BLaER1 (cell line): ENCODE measurements at regions not wholly inside any gene's neighbourhood (a gene's known extent, or its start where the extent isn't known, plus 50 kb on each side); places are given as distances from the start of the nearest gene placed in this dataset.
"Not testable (repeated sequence)": the region's sequence is repeated elsewhere in the genome, so short reads cannot be mapped to it uniquely, and the experiment has no call there.

Source experiments
- H3K27ac ChIP-seq: shearing (Covaris generic); formaldehyde crosslinking; 2 replicates; pipeline ENCODE4 v1.8.1; 2022
- H3K27me3 ChIP-seq: shearing (Covaris generic); formaldehyde crosslinking; 2 replicates; pipeline ENCODE4 v1.8.1; 2022
- H3K36me3 ChIP-seq: shearing (Covaris generic); formaldehyde crosslinking; 2 replicates; pipeline ENCODE4 v1.8.1; 2022
- H3K4me1 ChIP-seq: shearing (Covaris generic); formaldehyde crosslinking; 2 replicates; pipeline ENCODE4 v1.8.1; 2022
- H3K4me2 ChIP-seq: shearing (Covaris generic); formaldehyde crosslinking; 2 replicates; pipeline ENCODE4 v1.8.1; 2022
- H3K4me3 ChIP-seq: shearing (Covaris generic); formaldehyde crosslinking; 2 replicates; pipeline ENCODE4 v1.8.1; 2022
- H3K9ac ChIP-seq: shearing (Covaris generic); formaldehyde crosslinking; 2 replicates; pipeline ENCODE4 v1.8.1; 2022
- H3K9me3 ChIP-seq: shearing (Covaris generic); formaldehyde crosslinking; 2 replicates; pipeline ENCODE4 v1.8.1; 2022
- H4K20me1 ChIP-seq: shearing (Covaris generic); formaldehyde crosslinking; 2 replicates; pipeline ENCODE4 v1.8.1; 2022

- H3K9ac ChIP-seq, H4K20me1 ChIP-seq, H3K27ac ChIP-seq, H3K4me2 ChIP-seq, H3K9me3 ChIP-seq, H3K27me3 ChIP-seq, H3K4me1 ChIP-seq, H3K36me3 ChIP-seq, H3K4me3 ChIP-seq: not testable (repeated sequence)
Observed at GRCh38 chr5:21547656-21548055, 1305.5 kb downstream of the CDH12 start.

GRCh38 chr5:21535114-21535513 lies 1318.0 kb downstream of the CDH12 start:
- not testable (repeated sequence) for H3K27me3 ChIP-seq, H3K9ac ChIP-seq, H3K9me3 ChIP-seq, H3K4me2 ChIP-seq, H3K27ac ChIP-seq, H4K20me1 ChIP-seq, H3K36me3 ChIP-seq, H3K4me3 ChIP-seq, H3K4me1 ChIP-seq

- H3K4me2 ChIP-seq, H3K4me3 ChIP-seq, H3K9ac ChIP-seq, H3K4me1 ChIP-seq, H4K20me1 ChIP-seq, H3K27ac ChIP-seq, H3K27me3 ChIP-seq, H3K36me3 ChIP-seq, H3K9me3 ChIP-seq: not testable (repeated sequence)
Observed at GRCh38 chr5:21521157-21521556, 1332.0 kb downstream of the CDH12 start.

GRCh38 chr5:21496926-21497325 lies 1356.2 kb downstream of the CDH12 start:
- not testable (repeated sequence) for H3K4me3 ChIP-seq, H3K9me3 ChIP-seq, H3K27me3 ChIP-seq, H3K4me2 ChIP-seq, H4K20me1 ChIP-seq, H3K27ac ChIP-seq, H3K4me1 ChIP-seq, H3K9ac ChIP-seq
- H3K36me3 ChIP-seq: peaks cover 24% of the 10 kb centered on the region

GRCh38 chr5:21496056-21496455 lies 1357.1 kb downstream of the CDH12 start:
- H3K27me3 ChIP-seq, H3K4me2 ChIP-seq, H3K4me1 ChIP-seq, H3K9ac ChIP-seq, H3K9me3 ChIP-seq, H3K4me3 ChIP-seq, H4K20me1 ChIP-seq, H3K27ac ChIP-seq: not testable (repeated sequence)
- H3K36me3 ChIP-seq: peaks cover 29% of the 10 kb centered on the region

GRCh38 chr5:21495235-21495634 lies 1357.9 kb downstream of the CDH12 start:
- not testable (repeated sequence) for H3K27me3 ChIP-seq, H4K20me1 ChIP-seq, H3K4me3 ChIP-seq, H3K9ac ChIP-seq, H3K4me1 ChIP-seq, H3K27ac ChIP-seq, H3K4me2 ChIP-seq, H3K9me3 ChIP-seq
- peaks cover 30% of the 10 kb centered on the region for H3K36me3 ChIP-seq

GRCh38 chr5:21494033-21494432 lies 1359.1 kb downstream of the CDH12 start:
- H4K20me1 ChIP-seq, H3K9me3 ChIP-seq, H3K4me3 ChIP-seq, H3K4me2 ChIP-seq, H3K4me1 ChIP-seq, H3K27ac ChIP-seq, H3K9ac ChIP-seq, H3K27me3 ChIP-seq: not testable (repeated sequence)
- H3K36me3 ChIP-seq: peaks cover 30% of the 10 kb centered on the region

- not testable (repeated sequence) for H3K4me2 ChIP-seq, H3K27me3 ChIP-seq, H3K9me3 ChIP-seq, H3K4me3 ChIP-seq, H4K20me1 ChIP-seq, H3K4me1 ChIP-seq, H3K27ac ChIP-seq, H3K9ac ChIP-seq
- H3K36me3 ChIP-seq: peaks cover 18% of the 10 kb centered on the region
Observed at GRCh38 chr5:21491182-21491581, 1362.0 kb downstream of the CDH12 start.

GRCh38 chr5:21488828-21489227 lies 1364.3 kb downstream of the CDH12 start:
- H3K27ac ChIP-seq, H3K4me3 ChIP-seq, H3K9ac ChIP-seq, H3K9me3 ChIP-seq, H3K4me2 ChIP-seq, H4K20me1 ChIP-seq, H3K4me1 ChIP-seq, H3K27me3 ChIP-seq: not testable (repeated sequence)
- H3K36me3 ChIP-seq: peaks cover 18% of the 10 kb centered on the region

GRCh38 chr5:21485458-21486000 lies 1367.6 kb downstream of the CDH12 start:
- not testable (repeated sequence) for H3K9ac ChIP-seq, H3K4me2 ChIP-seq, H3K27ac ChIP-seq, H3K9me3 ChIP-seq, H3K4me1 ChIP-seq, H3K27me3 ChIP-seq, H3K4me3 ChIP-seq
- Histone ChIP-seq H3K36me3 (peaks cover 33% of the 10 kb centered on the region), H4K20me1 (peaks cover 16% of the 10 kb centered on the region; the same call in 1 of the 2 replicates)

- not testable (repeated sequence) for H3K4me2 ChIP-seq, H3K9ac ChIP-seq, H3K4me3 ChIP-seq, H3K27ac ChIP-seq, H3K4me1 ChIP-seq, H3K27me3 ChIP-seq, H3K9me3 ChIP-seq
- H4K20me1 ChIP-seq: peaks cover 16% of the 10 kb centered on the region; the same call in 1 of the 2 replicates
- peaks cover 38% of the 10 kb centered on the region for H3K36me3 ChIP-seq
Observed at GRCh38 chr5:21484498-21484889, 1368.7 kb downstream of the CDH12 start.

- not testable (repeated sequence) for H3K4me1 ChIP-seq, H3K4me3 ChIP-seq, H3K9ac ChIP-seq, H3K27ac ChIP-seq, H3K27me3 ChIP-seq, H3K4me2 ChIP-seq, H3K9me3 ChIP-seq
- peaks cover 16% of the 10 kb centered on the region; the same call in 1 of the 2 replicates for H4K20me1 ChIP-seq
- peaks cover 40% of the 10 kb centered on the region for H3K36me3 ChIP-seq
Observed at GRCh38 chr5:21483790-21484497, 1369.2 kb downstream of the CDH12 start.

- H3K4me1 ChIP-seq: not testable (repeated sequence)
Observed at GRCh38 chr5:21482983-21483650, 1370.0 kb downstream of the CDH12 start.

GRCh38 chr5:21482522-21482921 lies 1370.6 kb downstream of the CDH12 start:
- H3K27ac ChIP-seq, H3K4me1 ChIP-seq, H3K4me2 ChIP-seq, H3K27me3 ChIP-seq, H3K9ac ChIP-seq, H3K4me3 ChIP-seq, H3K9me3 ChIP-seq: not testable (repeated sequence)
- Histone ChIP-seq H3K36me3 (peaks cover 44% of the 10 kb centered on the region), H4K20me1 (peaks cover 16% of the 10 kb centered on the region; the same call in 1 of the 2 replicates)

More at GRCh38 chr5:21482983-21483650, 1370.0 kb downstream of the CDH12 start:
- not testable (repeated sequence) for H3K4me3 ChIP-seq, H3K4me2 ChIP-seq, H3K27ac ChIP-seq, H3K9ac ChIP-seq, H3K27me3 ChIP-seq, H3K9me3 ChIP-seq
- H3K36me3 ChIP-seq: peaks cover 44% of the 10 kb centered on the region
- H4K20me1 ChIP-seq: peaks cover 16% of the 10 kb centered on the region; the same call in 1 of the 2 replicates
